PC-3 (cell line): ENCODE measurements at regions not wholly inside any gene's neighbourhood (a gene's known extent, or its start where the extent isn't known, plus 50 kb on each side); places are given as distances from the start of the nearest gene placed in this dataset.
A peak's percentile ranks its signal among the peaks of the same experiment; 100 is the strongest.

Source experiments
- ATAC-seq: fragments of 200-7000 bp; cut with Tn5 transposase; 2 replicates; pipeline ENCODE4 v1.9.1; 2020; ENCODE audit warnings: mild to moderate bottlenecking, moderate library complexity
- BruUV-seq: library from RNA; stranded (reverse); fragments of 400-500 nt; replicated peaks from 2 replicates; lab custom pipeline; 2021; lab: Mats Ljungman, UMichigan
- CTCF ChIA-PET: fragments of 300-600 bp; sonication (Branson Sonifier 250); formaldehyde crosslinking; loops from one replicate; lab custom pipeline; 2022; ENCODE audit warnings: antibody characterized with exemption; lab: Charles Lee
- POLR2A ChIA-PET: fragments of 300-600 bp; sonication (Branson Sonifier 250); formaldehyde crosslinking; loops from one replicate; lab custom pipeline; 2022; ENCODE audit warnings: antibody characterized with exemption; ENCODE audit not compliant: unreplicated experiment; lab: Charles Lee
- DNase-seq: peaks from one replicate; pipeline ENCODE4 v3.0.0-alpha.2; 2015
- H2AFZ ChIP-seq: fragments of 300-600 bp; sonication (generic); 2 replicates; pipeline ENCODE4 v1.6.0; 2016; ENCODE audit warnings: antibody characterized with exemption, low read length
- H3F3A ChIP-seq: fragments of 300-600 bp; sonication (generic); one replicate; pipeline ENCODE4 v1.6.0; 2017; ENCODE audit warnings: antibody characterized with exemption, low read length, control low read depth, mild to moderate bottlenecking; ENCODE audit not compliant: unreplicated experiment
- H3K27ac ChIP-seq: fragments of 300-600 bp; sonication (generic); 2 replicates; pipeline ENCODE4 v1.5.1; 2016; ENCODE audit warnings: mild to moderate bottlenecking, low read length
- H3K27me3 ChIP-seq: fragments of 300-600 bp; sonication (generic); 2 replicates; pipeline ENCODE4 v1.6.1; 2016; ENCODE audit warnings: low read length, mixed read lengths
- H3K36me3 ChIP-seq: fragments of 300-600 bp; sonication (generic); 2 replicates; pipeline ENCODE4 v1.6.1; 2016; ENCODE audit warnings: low read depth, mixed run types, low read length, mixed read lengths
- H3K4me1 ChIP-seq: fragments of 300-600 bp; sonication (generic); 2 replicates; pipeline ENCODE4 v1.5.1; 2016; ENCODE audit warnings: low read length; ENCODE audit not compliant: insufficient read depth
- H3K4me2 ChIP-seq: fragments of 300-600 bp; sonication (generic); 2 replicates; pipeline ENCODE4 v1.6.0; 2016; ENCODE audit warnings: low read length
- H3K4me3 ChIP-seq: fragments of 300-600 bp; sonication (generic); 2 replicates; pipeline ENCODE4 v1.5.1; 2016; ENCODE audit warnings: mild to moderate bottlenecking, low read length, mixed read lengths
- H3K79me2 ChIP-seq: fragments of 300-600 bp; sonication (generic); 2 replicates; pipeline ENCODE4 v1.6.1; 2017; ENCODE audit warnings: low read length, mixed read lengths
- H3K9ac ChIP-seq: fragments of 300-600 bp; sonication (generic); 2 replicates; pipeline ENCODE4 v1.6.0; 2016; ENCODE audit warnings: mild to moderate bottlenecking, low read length
- H3K9me2 ChIP-seq: fragments of 300-600 bp; sonication (generic); replicated peaks from 2 replicates; pipeline ENCODE4 v1.6.1; 2016; ENCODE audit warnings: mixed run types, low read length, mixed read lengths
- H3K9me3 ChIP-seq: fragments of 300-600 bp; sonication (generic); 2 replicates; pipeline ENCODE4 v1.6.1; 2016; ENCODE audit warnings: low read length, mixed read lengths
- H4K20me1 ChIP-seq: fragments of 300-600 bp; sonication (generic); 2 replicates; pipeline ENCODE4 v1.6.1; 2016; ENCODE audit warnings: low read length, mixed read lengths
- CTCF ChIP-seq: fragments of 300-600 bp; sonication (generic); conservative IDR thresholded peaks from 2 replicates; pipeline ENCODE4 v1.5.1; 2017; ENCODE audit warnings: antibody characterized with exemption, low read depth, mild to moderate bottlenecking, low read length
- EZH2 ChIP-seq: fragments of 300-600 bp; sonication (generic); IDR thresholded peaks from one replicate; pipeline ENCODE4 v1.6.1; 2017; ENCODE audit warnings: antibody characterized with exemption, mild to moderate bottlenecking, low read length; ENCODE audit not compliant: unreplicated experiment
- EZH2phosphoT487 ChIP-seq: fragments of 300-600 bp; sonication (generic); IDR thresholded peaks from 2 replicates; pipeline ENCODE4 v1.6.1; 2018; ENCODE audit warnings: mild to moderate bottlenecking, antibody characterized with exemption, low read length, borderline replicate concordance
- intact Hi-C: fragments of 100-400 bp; cut with micrococcal nuclease; formaldehyde crosslinking; loops from 2 replicates; pipeline ENCODE4 v1.9.0; 2023

DNA sequence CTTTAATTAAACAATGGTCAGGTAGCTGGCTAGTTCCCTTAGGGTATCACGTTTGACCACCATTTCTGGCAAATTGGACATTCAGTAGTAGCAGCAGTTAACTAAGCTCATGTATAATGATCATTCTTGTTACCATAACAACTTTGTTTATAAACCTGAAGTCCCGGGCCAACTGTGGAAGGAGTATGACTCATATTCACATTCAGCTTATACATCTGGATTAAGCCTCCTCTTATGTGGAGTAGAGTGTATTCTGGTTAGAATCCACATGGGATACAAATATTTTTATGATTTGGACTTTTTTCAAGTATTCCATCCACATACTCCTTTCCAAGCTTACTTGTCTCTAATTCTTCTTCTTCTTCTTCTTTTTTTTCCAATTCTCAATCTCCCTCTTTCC is 70.3 kb upstream of the ZSWIM2 start:
- no peaks in the 10 kb centered on the region for H4K20me1 ChIP-seq
- H3K9ac ChIP-seq, result no peak overlapping the region
- no peak overlapping the region for H3K27ac ChIP-seq
- H2AFZ ChIP-seq, result no peak overlapping the region
- ChIA-PET POLR2A (no interaction called here), CTCF (interaction anchor here (0.6 kb wide), 1 partner anchor 219 kb away, joined by 15 read pairs; no protein-coding TSS in a partner anchor)
- ATAC-seq (peak; percentile 95), DNase-seq (peak; percentile 72)
- H3K4me3 ChIP-seq, result no peak overlapping the region
- H3F3A ChIP-seq, result no peaks in the 10 kb centered on the region
- no TSS peak for BruUV-seq
- no peaks in the 10 kb centered on the region for H3K9me2 ChIP-seq
- no peaks in the 10 kb centered on the region for H3K9me3 ChIP-seq
- H3K36me3 ChIP-seq, result no peaks in the 10 kb centered on the region
- TF ChIP-seq EZH2phosphoT487 (no peak), CTCF (no peak), EZH2 (no peak)
- no peaks in the 10 kb centered on the region for H3K27me3 ChIP-seq
- H3K4me2 ChIP-seq, result no peak overlapping the region
- intact Hi-C loops, result loop anchor here (5.0 kb wide), 1 partner anchor 38 kb away; no protein-coding TSS in a partner anchor
- peaks cover 7% of the 10 kb centered on the region; the same call in 1 of the 2 replicates for H3K4me1 ChIP-seq
- no peaks in the 10 kb centered on the region for H3K79me2 ChIP-seq

- H3K9me3 ChIP-seq, result no peaks in the 10 kb centered on the region
- no peaks in the 10 kb centered on the region for H3K9me2 ChIP-seq
- CTCF ChIA-PET, result no interaction called here
- H3K4me1 ChIP-seq, result peaks cover 7% of the 10 kb centered on the region; the same call in 1 of the 2 replicates
- ATAC-seq (no peak), DNase-seq (no peak)
- no peaks in the 10 kb centered on the region for H4K20me1 ChIP-seq
- intact Hi-C loops, result loop anchor here (5.0 kb wide), 1 partner anchor 39 kb away; no protein-coding TSS in a partner anchor
- H2AFZ ChIP-seq, result no peak overlapping the region
- BruUV-seq, result no TSS peak
- no peaks in the 10 kb centered on the region for H3K36me3 ChIP-seq
- H3K4me3 ChIP-seq, result no peak overlapping the region
- POLR2A ChIA-PET, result no interaction called here
- no peaks in the 10 kb centered on the region for H3F3A ChIP-seq
- no peak overlapping the region for H3K4me2 ChIP-seq
- no peak overlapping the region for H3K9ac ChIP-seq
- TF ChIP-seq EZH2phosphoT487, result no peak
- no peaks in the 10 kb centered on the region for H3K27me3 ChIP-seq
- H3K27ac ChIP-seq, result no peak overlapping the region
- H3K79me2 ChIP-seq, result no peaks in the 10 kb centered on the region
These were observed 69.5 kb upstream of the ZSWIM2 start for GRCh38 chr2:186918495-186918894.

- no peaks in the 10 kb centered on the region for H4K20me1 ChIP-seq
- no peak overlapping the region for H3K9ac ChIP-seq
- H3K36me3 ChIP-seq, result no peaks in the 10 kb centered on the region
- H3K9me2 ChIP-seq, result no peaks in the 10 kb centered on the region
- peaks cover 7% of the 10 kb centered on the region; the same call in 1 of the 2 replicates for H3K4me1 ChIP-seq
- no peak overlapping the region for H3K27ac ChIP-seq
- ChIA-PET CTCF (no interaction called here), POLR2A (no interaction called here)
- no peaks in the 10 kb centered on the region for H3K9me3 ChIP-seq
- DNase-seq (peak; percentile 63), ATAC-seq (no peak)
- H3F3A ChIP-seq, result no peaks in the 10 kb centered on the region
- H3K79me2 ChIP-seq, result no peaks in the 10 kb centered on the region
- H3K4me2 ChIP-seq, result no peak overlapping the region
- no peaks in the 10 kb centered on the region for H3K27me3 ChIP-seq
- H3K4me3 ChIP-seq, result no peak overlapping the region
- no TSS peak for BruUV-seq
- TF ChIP-seq EZH2phosphoT487, result no peak
- TF ChIP-seq CTCF, result no peak
- TF ChIP-seq EZH2, result no peak
- intact Hi-C loops, result loop anchor here (5.0 kb wide), 1 partner anchor 39 kb away; no protein-coding TSS in a partner anchor
- H2AFZ ChIP-seq, result no peak overlapping the region
These were observed 68.9 kb upstream of the ZSWIM2 start for GRCh38 chr2:186917866-186918265.
